GM12878 (cell line): ENCODE measurements at regions not wholly inside any gene's neighbourhood (a gene's known extent, or its start where the extent isn't known, plus 50 kb on each side); places are given as distances from the start of the nearest gene placed in this dataset.

Experiments used
- ATAC-seq: fragments of 200-7000 bp; cut with Tn5 transposase; 3 replicates; pipeline ENCODE4 v1.9.1; 2020; ENCODE audit warnings: mild to moderate bottlenecking, moderate library complexity
- BruUV-seq: library from RNA; stranded (reverse); fragments of 400-500 nt; replicated peaks from 2 replicates; lab custom pipeline; 2021; lab: Mats Ljungman, UMichigan
- CTCF ChIA-PET: fragments of 300-600 bp; sonication (Branson Sonifier 250); formaldehyde crosslinking; extraction: SDS; loops from one replicate; lab custom pipeline; 2021; ENCODE audit warnings: inconsistent platforms; lab: Yijun Ruan, JAX
- POLR2A ChIA-PET: fragments of 350-600 bp; formaldehyde crosslinking; extraction: SDS; loops from one replicate; lab custom pipeline; 2021; ENCODE audit warnings: inconsistent platforms; lab: Charles Lee
- RAD21 ChIA-PET: fragments of 300-600 bp; sonication (Branson Sonifier 250); formaldehyde crosslinking; loops from one replicate; lab custom pipeline; 2023; ENCODE audit warnings: antibody characterized with exemption; ENCODE audit not compliant: unreplicated experiment; lab: Charles Lee
- SMC1A ChIA-PET: fragments of 300-600 bp; sonication (Branson Sonifier 250); formaldehyde crosslinking; loops from one replicate; lab custom pipeline; 2023; ENCODE audit not compliant: unreplicated experiment, uncharacterized antibody; lab: Charles Lee
- DNase-seq: peaks from one replicate; pipeline ENCODE4 v3.0.0-alpha.2; 2011; ENCODE audit warnings: low read depth, low spot score
- FAIRE-seq: peaks from 3 replicates; lab custom pipeline; 2011; peaks lifted over from hg19 to GRCh38; lab: Jason Lieb, UNC
- H2AFZ ChIP-seq: 2 replicates; pipeline ENCODE4 v1.6.0; 2011; ENCODE audit warnings: low read depth, low read length, control low read depth; ENCODE audit not compliant: control insufficient read depth
- H3K27ac ChIP-seq: 2 replicates; pipeline ENCODE4 v1.5.1; 2011; ENCODE audit warnings: control low read depth; ENCODE audit not compliant: control insufficient read depth, insufficient read depth
- H3K27me3 ChIP-seq, 2 experiments: replicated peaks in 1 of 2; 2 replicates each; pipeline versions ENCODE4 v1.6.0 to v1.6.1; 2011; ENCODE audit warnings: low read length in 1 of 2; ENCODE audit not compliant: control insufficient read depth in 2 of 2, insufficient read depth in 2 of 2
- H3K36me3 ChIP-seq, 2 experiments: 2 replicates each; pipeline ENCODE4 v1.5.1; 2011; ENCODE audit warnings: low read length in 1 of 2; ENCODE audit not compliant: control insufficient read depth in 2 of 2, insufficient read depth in 2 of 2
- H3K4me1 ChIP-seq: 2 replicates; pipeline ENCODE4 v1.6.1; 2011; ENCODE audit warnings: mild to moderate bottlenecking, low read length, moderate library complexity, mixed read lengths; ENCODE audit not compliant: control insufficient read depth, insufficient read depth
- H3K4me2 ChIP-seq: 2 replicates; pipeline ENCODE4 v1.6.0; 2011; ENCODE audit warnings: control low read depth; ENCODE audit not compliant: control insufficient read depth, insufficient read depth
- H3K4me3 ChIP-seq: fragments of 200-600 bp; sonication (generic); 2 replicates; pipeline ENCODE4 v1.5.1; 2016
- H3K79me2 ChIP-seq: 2 replicates; pipeline ENCODE4 v1.6.0; 2011; ENCODE audit warnings: low read length; ENCODE audit not compliant: control insufficient read depth, insufficient read depth
- H3K9ac ChIP-seq: 2 replicates; pipeline ENCODE4 v1.8.0; 2011; ENCODE audit warnings: low read length, control low read depth, mixed read lengths; ENCODE audit not compliant: control insufficient read depth, insufficient read depth
- H3K9me3 ChIP-seq: replicated peaks from 3 replicates; pipeline ENCODE4 v1.5.1; 2011; ENCODE audit warnings: mild to moderate bottlenecking, low read length; ENCODE audit not compliant: control insufficient read depth, insufficient read depth
- H4K20me1 ChIP-seq: 2 replicates; pipeline ENCODE4 v1.6.0; 2011; ENCODE audit not compliant: control insufficient read depth, insufficient read depth
- BCL11A ChIP-seq: IDR thresholded peaks from 2 replicates; pipeline ENCODE4 v1.6.1; 2011; ENCODE audit warnings: low read depth, low read length
- BCLAF1 ChIP-seq: fragments of 450-650 bp; IDR thresholded peaks from 2 replicates; pipeline ENCODE4 v1.6.1; 2017; ENCODE audit warnings: antibody characterized with exemption, mild to moderate bottlenecking, moderate library complexity
- BRCA1 ChIP-seq: IDR thresholded peaks from 2 replicates; pipeline ENCODE4 v1.6.1; 2011; ENCODE audit warnings: low read depth, low read length, improper control_type of control experiment
- CREM ChIP-seq: IDR thresholded peaks from 2 replicates; pipeline ENCODE4 v1.6.1; 2014; ENCODE audit warnings: antibody characterized with exemption, low read depth
- DPF2 ChIP-seq: fragments of 450-650 bp; IDR thresholded peaks from 2 replicates; pipeline ENCODE4 v1.6.1; 2017; ENCODE audit warnings: mild to moderate bottlenecking
- IRF4 ChIP-seq: IDR thresholded peaks from 2 replicates; pipeline ENCODE4 v1.6.1; 2011; ENCODE audit warnings: low read depth, low read length
- JUNB ChIP-seq: IDR thresholded peaks from 2 replicates; pipeline ENCODE4 v1.6.1; 2016; ENCODE audit warnings: antibody characterized with exemption, mild to moderate bottlenecking
- MEF2A ChIP-seq: IDR thresholded peaks from 2 replicates; pipeline ENCODE4 v1.6.1; 2011; ENCODE audit warnings: low read depth, mild to moderate bottlenecking, low read length, moderate library complexity; ENCODE audit not compliant: insufficient read depth
- MYB ChIP-seq: fragments of 150-350 bp; IDR thresholded peaks from 2 replicates; pipeline ENCODE4 v1.6.1; 2014; ENCODE audit warnings: mild to moderate bottlenecking, low read depth, low read length, borderline replicate concordance
- NFYA ChIP-seq: IDR thresholded peaks from 2 replicates; pipeline ENCODE4 v1.6.1; 2011; ENCODE audit warnings: low read depth, mild to moderate bottlenecking, low read length, improper control_type of control experiment, borderline replicate concordance
- POLR2A ChIP-seq: IDR thresholded peaks from 2 replicates; pipeline ENCODE4 v1.6.1; 2011; ENCODE audit warnings: low read depth, mild to moderate bottlenecking, low read length
- RFX5 ChIP-seq: IDR thresholded peaks from 2 replicates; pipeline ENCODE4 v1.6.1; 2011; ENCODE audit warnings: low read depth, low read length, improper control_type of control experiment
- SIX5 ChIP-seq: IDR thresholded peaks from 2 replicates; pipeline ENCODE4 v1.6.1; 2011; ENCODE audit warnings: mild to moderate bottlenecking, low read depth, low read length, moderate library complexity; ENCODE audit not compliant: severe bottlenecking
- SP1 ChIP-seq: IDR thresholded peaks from one replicate; pipeline ENCODE4 v1.6.1; 2011; ENCODE audit warnings: low read depth, low read length
- SREBF1 ChIP-seq: IDR thresholded peaks from 2 replicates; pipeline ENCODE4 v1.6.1; 2012; ENCODE audit warnings: mild to moderate bottlenecking, low read length
- STAT3 ChIP-seq: IDR thresholded peaks from 2 replicates; pipeline ENCODE4 v1.6.1; 2011; ENCODE audit warnings: low read depth, low read length, improper control_type of control experiment
- SUPT20H ChIP-seq: IDR thresholded peaks from 2 replicates; pipeline ENCODE4 v1.6.1; 2011; ENCODE audit warnings: low read depth, mild to moderate bottlenecking, low read length, moderate library complexity, borderline replicate concordance; ENCODE audit not compliant: control insufficient read depth
- USF1 ChIP-seq: IDR thresholded peaks from 2 replicates; pipeline ENCODE4 v1.6.1; 2011; ENCODE audit warnings: borderline replicate concordance, low read depth, mild to moderate bottlenecking, moderate library complexity, mixed read lengths, low read length; ENCODE audit not compliant: insufficient read depth; ENCODE audit errors: extremely low read length
- ZBTB40 ChIP-seq: fragments of 450-650 bp; IDR thresholded peaks from 2 replicates; pipeline ENCODE4 v1.6.1; 2016; ENCODE audit warnings: mild to moderate bottlenecking, moderate library complexity, borderline replicate concordance
- ZSCAN29 ChIP-seq: fragments of 450-650 bp; IDR thresholded peaks from 2 replicates; pipeline ENCODE4 v1.6.1; 2017; ENCODE audit warnings: mild to moderate bottlenecking, moderate library complexity
- in situ Hi-C: fragments of 300-500 bp; cut with MboI; formaldehyde crosslinking; loops from 9 replicates; pipeline ENCODE4 v1.14.3; 2018; ENCODE audit warnings: mixed read lengths
- intact Hi-C: fragments of 100-400 bp; cut with micrococcal nuclease; formaldehyde crosslinking; loops from one replicate; pipeline ENCODE4 v1.14.2; 2022; ENCODE audit not compliant: unreplicated experiment

GRCh38 chr10:44203535-44203934 lies 181.4 kb downstream of the CXCL12 start:
- ChIA-PET SMC1A (no interaction called here), POLR2A (no interaction called here), CTCF (no interaction called here), RAD21 (no interaction called here)
- DNase-seq (no peak), FAIRE-seq (no peak), ATAC-seq (no peak)
- Histone ChIP-seq H3K27ac (no peak overlapping the region), H3K4me3 (no peak overlapping the region), H3K27me3 (no peaks in the 10 kb centered on the region), H3K36me3 (no peaks in the 10 kb centered on the region), H3K4me2 (no peak overlapping the region), H3K4me1 (no peaks in the 10 kb centered on the region), H3K9ac (no peak overlapping the region), H4K20me1 (no peaks in the 10 kb centered on the region), H3K9me3 (no peaks in the 10 kb centered on the region; the same call in 2 of the 3 replicates), H2AFZ (no peak overlapping the region), H3K79me2 (no peaks in the 10 kb centered on the region)
- no TSS peak for BruUV-seq
- in situ Hi-C loops (no loop called here), intact Hi-C loops (no loop called here)
- TF ChIP-seq BCL11A, result no peak
- TF ChIP-seq ZSCAN29, result no peak
- no peak for TF ChIP-seq BRCA1
- no peak for TF ChIP-seq SREBF1
- TF ChIP-seq JUNB, result no peak
- no peak for TF ChIP-seq STAT3
- no peak for TF ChIP-seq USF1
- TF ChIP-seq ZBTB40, result no peak
- no peak for TF ChIP-seq CREM
- TF ChIP-seq RFX5, result no peak
- no peak for TF ChIP-seq BCLAF1
- TF ChIP-seq IRF4, result no peak
- no peak for TF ChIP-seq POLR2A
- no peak for TF ChIP-seq SUPT20H
- TF ChIP-seq SP1, result no peak
- TF ChIP-seq MYB, result no peak
- TF ChIP-seq NFYA, result no peak
- no peak for TF ChIP-seq DPF2
- no peak for TF ChIP-seq SIX5
- no peak for TF ChIP-seq MEF2A
